K562 (cell line): ENCODE measurements at regions not wholly inside any gene's neighbourhood (a gene's known extent, or its start where the extent isn't known, plus 50 kb on each side); places are given as distances from the start of the nearest gene placed in this dataset.

Experiments used
- BHLHE40 ChIP-seq: IDR thresholded peaks from 2 replicates; pipeline ENCODE4 v1.6.1; 2011; ENCODE audit warnings: low read length, improper control_type of control experiment
- CCAR2 ChIP-seq: fragments of 200-400 bp; formaldehyde crosslinking; IDR thresholded peaks from 2 replicates; pipeline ENCODE4 v1.6.1; 2017; ENCODE audit warnings: mild to moderate bottlenecking, low read depth, low read length
- GATAD2A ChIP-seq: fragments of 450-650 bp; IDR thresholded peaks from 2 replicates; pipeline ENCODE4 v1.6.1; 2017
- HDAC3 ChIP-seq: fragments of 450-650 bp; IDR thresholded peaks from 2 replicates; pipeline ENCODE4 v1.6.1; 2018; ENCODE audit warnings: borderline replicate concordance, mild to moderate bottlenecking, moderate library complexity; ENCODE audit not compliant: partially characterized antibody
- HSF4 ChIP-seq: fragments of 250-450 bp; sonication (Bioruptor Pico); IDR thresholded peaks from 2 replicates; pipeline ENCODE4 v2.1.2; 2022; ENCODE audit warnings: mild to moderate bottlenecking, moderate library complexity, borderline replicate concordance
- JUND ChIP-seq, 2 experiments: IDR thresholded peaks; 2 replicates in 1 of 2; 3 replicates in 1 of 2; pipeline ENCODE4 v1.6.1; 2011; ENCODE audit warnings: borderline replicate concordance in 2 of 2, low read depth in 2 of 2, low read length in 2 of 2, improper control_type of control experiment in 1 of 2, missing biosample characterization in 1 of 2, missing genetic modification characterization in 1 of 2, missing genetic modification reagents in 1 of 2
- MTA1 ChIP-seq: fragments of 450-650 bp; IDR thresholded peaks from 2 replicates; pipeline ENCODE4 v1.6.1; 2017; ENCODE audit warnings: borderline replicate concordance
- NCOR1 ChIP-seq: fragments of 450-650 bp; IDR thresholded peaks from 2 replicates; pipeline ENCODE4 v1.6.1; 2016; ENCODE audit warnings: mild to moderate bottlenecking, moderate library complexity
- NUFIP1 ChIP-seq: fragments of 450-650 bp; IDR thresholded peaks from 2 replicates; pipeline ENCODE4 v1.6.1; 2018; ENCODE audit not compliant: partially characterized antibody
- RB1 ChIP-seq: fragments of 450-650 bp; IDR thresholded peaks from 2 replicates; pipeline ENCODE4 v1.6.1; 2017; ENCODE audit warnings: low read depth, mild to moderate bottlenecking
- SNRNP70 ChIP-seq: fragments of 200-400 bp; formaldehyde crosslinking; optimal IDR thresholded peaks from 2 replicates; pipeline ENCODE3; 2017; ENCODE audit warnings: low read depth, low read length
- SP2 ChIP-seq: IDR thresholded peaks from 2 replicates; pipeline ENCODE4 v1.6.1; 2011; ENCODE audit warnings: mild to moderate bottlenecking, low read depth, low read length, moderate library complexity; ENCODE audit not compliant: poor library complexity, severe bottlenecking; ENCODE audit errors: extremely low read depth
- SRSF3 ChIP-seq: fragments of 200-400 bp; formaldehyde crosslinking; IDR thresholded peaks from 2 replicates; pipeline ENCODE4 v1.6.1; 2016; ENCODE audit warnings: mild to moderate bottlenecking, low read length, moderate library complexity; ENCODE audit not compliant: insufficient read depth
- TEAD2 ChIP-seq: fragments of 450-650 bp; IDR thresholded peaks from 2 replicates; pipeline ENCODE4 v1.6.1; 2016; ENCODE audit warnings: missing genetic modification characterization, control low read depth, missing compliant biosample characterization
- THRB ChIP-seq: fragments of 450-650 bp; formaldehyde crosslinking; conservative IDR thresholded peaks from 2 replicates; pipeline ENCODE4 v1.4.0; 2022; ENCODE audit warnings: mild to moderate bottlenecking, missing genetic modification characterization
- UBTF ChIP-seq, 2 experiments: IDR thresholded peaks; 2 replicates each; pipeline ENCODE4 v1.6.1; 2012; ENCODE audit warnings: improper control_type of control experiment in 2 of 2, low read depth in 2 of 2, low read length in 2 of 2, borderline replicate concordance in 1 of 2
- VEZF1 ChIP-seq: fragments of 200-800 bp; sonication (Bioruptor generic); IDR thresholded peaks from 2 replicates; pipeline ENCODE4 v1.6.1; 2017; ENCODE audit warnings: missing genetic modification characterization, missing compliant biosample characterization
- ZNF511 ChIP-seq: sonication (generic); formaldehyde crosslinking; IDR thresholded peaks from 2 replicates; pipeline ENCODE4 v1.8.0; 2022; ENCODE audit warnings: mild to moderate bottlenecking, missing genetic modification reagents

- TF ChIP-seq UBTF (IDR thresholded peaks at IDR 0.05; ENCODE audit: borderline replicate concordance in 1 of 2, low read depth in 2 of 2, low read length in 2 of 2) (peak in 1 of 2 experiments; percentile 56; a peak in 1 of 4 replicates), SP2 (no peak), HSF4 (CRISPR knock-in tag) (no peak), CCAR2 (0 out of 2 replicates have a peak, but pooled peaks have one; percentile 74), GATAD2A (0 out of 2 replicates have a peak, but pooled peaks have one; percentile 25), SRSF3 (no peak), RB1 (peak; percentile 73), TEAD2 (tag) (no peak), JUND (IDR thresholded peaks at IDR 0.05; ENCODE audit: borderline replicate concordance, low read depth, low read length) (peak; percentile 61; the same call in 1 of the 2 replicates), JUND (tag; IDR thresholded peaks at IDR 0.05; ENCODE audit: borderline replicate concordance, low read depth, low read length) (peak; percentile 18; the same call in 2 of the 3 replicates), VEZF1 (CRISPR knock-in tag) (peak; percentile 36; the same call in 1 of the 2 replicates), HDAC3 (peak; percentile 58), BHLHE40 (peak; percentile 49; the same call in 1 of the 2 replicates), ZNF511 (no peak), NUFIP1 (no peak), NCOR1 (peak; percentile 11; the same call in 1 of the 2 replicates), THRB (CRISPR knock-in tag) (no peak), SNRNP70 (no peak), MTA1 (peak; percentile 43; the same call in 1 of the 2 replicates)
These were observed 177.9 kb upstream of the ZNF184 start (continued) for GRCh38 chr6:27650620-27651370.
